SK-N-MC (cell line): ENCODE measurements at regions not wholly inside any gene's neighbourhood (a gene's known extent, or its start where the extent isn't known, plus 50 kb on each side); places are given as distances from the start of the nearest gene placed in this dataset.
"Not testable (repeated sequence)": the region's sequence is repeated elsewhere in the genome, so short reads cannot be mapped to it uniquely, and the experiment has no call there.

Experiments
- EZH2 ChIP-seq: fragments of 200-600 bp; sonication (generic); IDR thresholded peaks from one replicate; pipeline ENCODE4 v1.6.1; 2017; ENCODE audit warnings: antibody characterized with exemption
- FOXP2 ChIP-seq: optimal IDR thresholded peaks from 2 replicates; pipeline ENCODE3; 2011; ENCODE audit warnings: mild to moderate bottlenecking, moderate library complexity; ENCODE audit not compliant: insufficient read depth; ENCODE audit errors: extremely low read length, control extremely low read depth
- POLR2AphosphoS5 ChIP-seq: IDR thresholded peaks from 2 replicates; pipeline ENCODE4 v1.6.1; 2012; ENCODE audit warnings: mild to moderate bottlenecking, low read depth, low read length, borderline replicate concordance

GRCh38 chr10:46786125-46786517, 125.1 kb upstream of the PTPN20 start:
- TF ChIP-seq EZH2, POLR2AphosphoS5, FOXP2: not testable (repeated sequence)
